ENCODE measurements at regions not wholly inside any gene's neighbourhood (a gene's known extent, or its start where the extent isn't known, plus 50 kb on each side); places are given as distances from the start of the nearest gene placed in this dataset.

GRCh38 chr10:53477313-53477675, 704.7 kb upstream of the MBL2 start:
- H3K9me3 ChIP-seq = no peaks in the 10 kb centered on the region
- no peaks in the 10 kb centered on the region for H3K36me3 ChIP-seq (ENCODE audit: low read depth)
- TF ChIP-seq CTCF (IDR thresholded peaks at IDR 0.05) = no peak
- ATAC-seq (no peak), DNase-seq (no peak)
- no peak overlapping the region for H3K4me3 ChIP-seq
- intact Hi-C loops (cut with DNase I, micrococcal nuclease) = no loop called here
- no peaks in the 10 kb centered on the region for H3K4me1 ChIP-seq (ENCODE audit: low read depth)

GRCh38 chr10:53476650-53477312, 704.2 kb upstream of the MBL2 start:
- Histone ChIP-seq H3K4me1 (ENCODE audit: low read depth) (no peaks in the 10 kb centered on the region), H3K36me3 (ENCODE audit: low read depth) (no peaks in the 10 kb centered on the region), H3K9me3 (no peaks in the 10 kb centered on the region), H3K4me3 (no peak overlapping the region)
- intact Hi-C loops (cut with DNase I, micrococcal nuclease) = no loop called here
- DNase-seq = no peak
- TF ChIP-seq CTCF (IDR thresholded peaks at IDR 0.05) = no peak
- ATAC-seq = no peak

GRCh38 chr10:53469383-53469782, 696.8 kb upstream of the MBL2 start:
- ATAC-seq = no peak
- Histone ChIP-seq H3K4me1 (ENCODE audit: low read depth) (no peaks in the 10 kb centered on the region), H3K36me3 (ENCODE audit: low read depth) (no peaks in the 10 kb centered on the region), H3K9me3 (no peaks in the 10 kb centered on the region), H3K4me3 (no peak overlapping the region)
- intact Hi-C loops (cut with DNase I, micrococcal nuclease) = no loop called here
- no peak for TF ChIP-seq CTCF (IDR thresholded peaks at IDR 0.05)
- DNase-seq = no peak

GRCh38 chr10:53463539-53463938, 691.0 kb upstream of the MBL2 start:
- Histone ChIP-seq H3K9me3 (no peaks in the 10 kb centered on the region), H3K4me3 (no peak overlapping the region), H3K36me3 (ENCODE audit: low read depth) (no peaks in the 10 kb centered on the region), H3K4me1 (ENCODE audit: low read depth) (no peaks in the 10 kb centered on the region)
- no peak for DNase-seq
- no peak for TF ChIP-seq CTCF (IDR thresholded peaks at IDR 0.05)
- no peak for ATAC-seq
- intact Hi-C loops (cut with DNase I, micrococcal nuclease) = no loop called here

GRCh38 chr10:53458007-53458406, 685.4 kb upstream of the MBL2 start:
- TF ChIP-seq CTCF (IDR thresholded peaks at IDR 0.05) = no peak
- Histone ChIP-seq H3K9me3 (no peaks in the 10 kb centered on the region), H3K4me3 (no peak overlapping the region), H3K4me1 (ENCODE audit: low read depth) (no peaks in the 10 kb centered on the region), H3K36me3 (ENCODE audit: low read depth) (no peaks in the 10 kb centered on the region)
- no peak for DNase-seq
- no peak for ATAC-seq
- intact Hi-C loops (cut with DNase I, micrococcal nuclease) = no loop called here

GRCh38 chr10:53453196-53453595, 680.6 kb upstream of the MBL2 start:
- ATAC-seq = no peak
- H3K4me1 ChIP-seq (ENCODE audit: low read depth) = no peaks in the 10 kb centered on the region
- no peaks in the 10 kb centered on the region for H3K36me3 ChIP-seq (ENCODE audit: low read depth)

More at GRCh38 chr10:53453196-53453595, 680.6 kb upstream of the MBL2 start:
- no peaks in the 10 kb centered on the region for H3K9me3 ChIP-seq
- TF ChIP-seq CTCF (IDR thresholded peaks at IDR 0.05) = no peak
- intact Hi-C loops (cut with DNase I, micrococcal nuclease) = no loop called here
- DNase-seq = no peak
- no peak overlapping the region for H3K4me3 ChIP-seq

Data from mucosa of descending colon (tissue), 3 donors.